Right lobe of liver (tissue), 6 donors: ENCODE measurements at regions not wholly inside any gene's neighbourhood (a gene's known extent, or its start where the extent isn't known, plus 50 kb on each side); places are given as distances from the start of the nearest gene placed in this dataset.

Experiments used
- ATAC-seq, 4 donors: fragments of 200-7000 bp; cut with Tn5 transposase; one replicate each; pipeline ENCODE4 v1.9.1; 2020; ENCODE audit warnings: mild to moderate bottlenecking in 4 of 4, moderate library complexity in 4 of 4
- DNase-seq, 3 donors: peaks; one replicate each; pipeline ENCODE4 v3.0.0-alpha.2; 2020
- H3K27ac ChIP-seq, 3 donors: fragments of 200-600 bp; one replicate each; pipeline ENCODE4 v1.8.0; 2022
- H3K27me3 ChIP-seq, 2 donors: fragments of 200-600 bp; one replicate each; pipeline ENCODE4 v1.8.0; 2022
- H3K36me3 ChIP-seq, 4 donors: fragments of 200-600 bp; sonication (generic) in 1 of 4; one replicate each; pipeline versions ENCODE4 v1.5.1 to v1.8.0; 2017 to 2022; ENCODE audit warnings: control low read depth in 1 of 4
- H3K4me1 ChIP-seq, 4 donors: fragments of 200-600 bp; sonication (generic) in 1 of 4; one replicate each; pipeline versions ENCODE4 v1.5.1 to v1.8.0; 2017 to 2022; ENCODE audit warnings: control low read depth in 1 of 4
- H3K4me3 ChIP-seq, 3 donors: fragments of 200-600 bp; one replicate each; pipeline ENCODE4 v1.8.0; 2022
- H3K9me3 ChIP-seq, 4 donors: fragments of 200-600 bp; sonication (generic) in 1 of 4; one replicate each; pipeline versions ENCODE4 v1.5.1 to v1.8.0; 2017 to 2022; ENCODE audit warnings: control low read depth in 1 of 4
- POLR2A ChIP-seq: fragments of 450-650 bp; IDR thresholded peaks from one replicate; pipeline ENCODE4 v1.6.1; 2017; ENCODE audit warnings: antibody characterized with exemption, mild to moderate bottlenecking
- WGBS: methylation state at CpG from one replicate; pipeline ENCODE4 v1.1.6; 2018; ENCODE audit warnings: low coverage, low lambda C conversion rate; ENCODE audit not compliant: insufficient coverage; ENCODE audit errors: missing lambda C conversion rate; 5-methylcytosine and 5-hydroxymethylcytosine counted together
- intact Hi-C, 2 donors: fragments of 100-400 bp; cut with DNase I; formaldehyde crosslinking; loops; one replicate each; pipeline versions ENCODE4 v1.11.2 to v1.14.1; 2022
- TF ChIP-seq, protein P1 (sequence below), 4 donors: fragments of 200-600 bp in 3 of 4; fragments of 450-650 bp in 1 of 4; IDR thresholded peaks; one replicate each; pipeline versions ENCODE4 v1.5.1 to v1.8.0; 2016 to 2022; ENCODE audit warnings: antibody characterized with exemption in 4 of 4, mild to moderate bottlenecking in 2 of 4
- donor health status: DM: no; HTN: yes; CAD: no.
- donor health status: DM: no; HTN: no; CAD: no.
- donor health status: DM: no; HTN: no; CAD: no.
- donor health status: DM: no; HTN: yes; CAD: no.
- donor health status: DM: no; HTN: yes; CAD: no.

DNA sequence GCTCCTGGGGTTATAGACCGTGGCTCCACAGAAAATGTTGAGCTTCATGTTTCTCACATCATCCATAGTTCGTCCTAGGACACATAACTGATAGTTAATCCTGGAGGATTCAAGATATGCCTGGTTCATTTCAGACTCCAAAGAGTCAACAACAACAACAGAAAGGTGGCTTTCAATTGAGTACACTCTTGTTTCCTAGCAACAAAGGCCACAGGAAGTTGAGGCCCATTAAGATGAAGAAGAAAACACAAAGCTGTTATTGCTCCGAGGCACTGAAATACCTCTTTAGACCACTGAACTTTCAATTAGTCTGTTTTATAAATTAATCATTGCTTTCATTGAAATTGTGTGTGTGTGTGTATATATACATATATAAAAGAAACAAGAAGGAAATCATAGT lies 154.5 kb downstream of the YIPF5 start:
- no peak for TF ChIP-seq POLR2A
- TF ChIP-seq, protein P1, sequence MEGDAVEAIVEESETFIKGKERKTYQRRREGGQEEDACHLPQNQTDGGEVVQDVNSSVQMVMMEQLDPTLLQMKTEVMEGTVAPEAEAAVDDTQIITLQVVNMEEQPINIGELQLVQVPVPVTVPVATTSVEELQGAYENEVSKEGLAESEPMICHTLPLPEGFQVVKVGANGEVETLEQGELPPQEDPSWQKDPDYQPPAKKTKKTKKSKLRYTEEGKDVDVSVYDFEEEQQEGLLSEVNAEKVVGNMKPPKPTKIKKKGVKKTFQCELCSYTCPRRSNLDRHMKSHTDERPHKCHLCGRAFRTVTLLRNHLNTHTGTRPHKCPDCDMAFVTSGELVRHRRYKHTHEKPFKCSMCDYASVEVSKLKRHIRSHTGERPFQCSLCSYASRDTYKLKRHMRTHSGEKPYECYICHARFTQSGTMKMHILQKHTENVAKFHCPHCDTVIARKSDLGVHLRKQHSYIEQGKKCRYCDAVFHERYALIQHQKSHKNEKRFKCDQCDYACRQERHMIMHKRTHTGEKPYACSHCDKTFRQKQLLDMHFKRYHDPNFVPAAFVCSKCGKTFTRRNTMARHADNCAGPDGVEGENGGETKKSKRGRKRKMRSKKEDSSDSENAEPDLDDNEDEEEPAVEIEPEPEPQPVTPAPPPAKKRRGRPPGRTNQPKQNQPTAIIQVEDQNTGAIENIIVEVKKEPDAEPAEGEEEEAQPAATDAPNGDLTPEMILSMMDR (IDR thresholded peaks at IDR 0.05), result no peak
- Histone ChIP-seq H3K4me1 (no peaks in the 10 kb centered on the region), H3K4me3 (no peak overlapping the region), H3K36me3 (no peaks in the 10 kb centered on the region), H3K9me3 (no peaks in the 10 kb centered on the region), H3K27ac (no peak overlapping the region), H3K27me3 (no peaks in the 10 kb centered on the region)
- intact Hi-C loops, result no loop called here
- 49% methylated on average over 3 of the region's 3 CpGs for WGBS
- DNase-seq (no peak), ATAC-seq (no peak)

DNA sequence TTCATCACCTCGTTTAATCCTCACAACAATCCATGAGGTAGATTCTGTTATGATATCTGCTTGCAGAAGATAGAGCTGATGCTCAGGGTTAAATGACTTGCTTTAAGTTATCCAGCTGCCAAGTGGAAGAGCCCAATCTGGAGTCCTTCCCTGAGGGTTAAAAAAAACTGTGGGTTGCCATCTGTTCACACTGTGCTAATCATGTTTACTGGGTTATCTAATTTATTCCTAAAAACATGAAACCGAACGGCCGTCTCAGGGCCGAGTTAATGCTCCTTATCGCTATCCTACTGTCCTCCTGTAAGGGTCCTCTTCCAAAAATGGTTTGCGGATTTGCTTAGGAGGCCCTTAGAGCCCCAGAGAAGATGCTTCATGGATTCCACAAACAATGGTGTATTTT lies 153.3 kb downstream of the YIPF5 start:
- no peak overlapping the region for H3K27ac ChIP-seq
- 63% methylated on average over 7 of the region's 7 CpGs for WGBS
- H3K27me3 ChIP-seq, result no peaks in the 10 kb centered on the region
- ATAC-seq (no peak), DNase-seq (no peak)
- intact Hi-C loops, result no loop called here
- no peak overlapping the region for H3K4me3 ChIP-seq
- H3K4me1 ChIP-seq, result no peaks in the 10 kb centered on the region
- H3K36me3 ChIP-seq, result no peaks in the 10 kb centered on the region
- TF ChIP-seq POLR2A, result no peak
- TF ChIP-seq, protein P1 (IDR thresholded peaks at IDR 0.05), result no peak
- H3K9me3 ChIP-seq, result no peaks in the 10 kb centered on the region

DNA sequence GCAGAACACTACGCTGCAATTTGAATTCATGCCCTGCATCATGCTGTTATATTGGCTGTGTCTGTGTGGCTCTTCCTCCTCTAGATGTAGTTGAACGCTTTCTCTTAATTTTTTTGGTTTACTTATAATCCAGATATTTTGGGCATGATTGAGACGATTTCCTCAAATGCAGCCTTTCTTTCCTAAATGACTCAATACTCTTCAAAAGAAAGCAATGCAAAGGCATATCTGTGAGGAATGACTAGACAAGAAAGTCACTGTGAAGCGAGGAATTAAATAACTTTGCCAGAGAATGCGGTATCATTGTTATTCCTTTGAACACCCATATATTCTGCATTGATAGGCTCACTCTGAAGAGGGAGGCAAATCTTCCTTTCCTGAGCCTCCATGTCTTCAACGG lies 152.8 kb downstream of the YIPF5 start:
- Histone ChIP-seq H3K9me3 (no peaks in the 10 kb centered on the region), H3K36me3 (no peaks in the 10 kb centered on the region), H3K4me3 (no peak overlapping the region), H3K27ac (no peak overlapping the region), H3K27me3 (no peaks in the 10 kb centered on the region), H3K4me1 (no peaks in the 10 kb centered on the region)
- ATAC-seq, result no peak
- WGBS, result 67% methylated on average over 6 of the region's 6 CpGs
- intact Hi-C loops, result no loop called here
- no peak for DNase-seq
- TF ChIP-seq, protein P1 (IDR thresholded peaks at IDR 0.05), result no peak
- TF ChIP-seq POLR2A, result no peak

DNA sequence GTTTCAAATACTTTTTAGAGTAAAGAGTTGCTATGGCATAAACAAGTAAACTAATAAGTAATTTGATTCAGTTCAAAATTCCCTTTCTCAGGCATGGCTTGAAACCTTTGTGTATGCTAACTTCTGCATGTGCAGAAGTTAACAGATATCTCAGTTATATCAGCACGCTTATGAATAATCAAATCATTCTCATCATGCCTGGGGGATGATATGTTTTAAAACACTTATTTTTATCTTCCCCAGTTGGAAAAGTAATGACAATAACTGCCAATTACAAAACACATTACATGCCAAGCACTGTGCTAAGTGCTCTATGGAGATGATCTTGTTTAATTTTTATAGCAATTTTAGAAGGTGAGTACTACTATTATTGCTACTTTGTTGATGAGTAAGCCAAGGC lies 146.4 kb downstream of the YIPF5 start:
- ATAC-seq, result no peak
- Histone ChIP-seq H3K27me3 (no peaks in the 10 kb centered on the region), H3K4me1 (no peaks in the 10 kb centered on the region), H3K4me3 (no peak overlapping the region), H3K9me3 (no peaks in the 10 kb centered on the region), H3K36me3 (no peaks in the 10 kb centered on the region), H3K27ac (no peak overlapping the region)
- WGBS, result 83% methylated on average over 1 of the region's 1 CpG
- no peak for DNase-seq
- TF ChIP-seq POLR2A, result no peak
- TF ChIP-seq, protein P1 (IDR thresholded peaks at IDR 0.05), result no peak
- intact Hi-C loops, result no loop called here

DNA sequence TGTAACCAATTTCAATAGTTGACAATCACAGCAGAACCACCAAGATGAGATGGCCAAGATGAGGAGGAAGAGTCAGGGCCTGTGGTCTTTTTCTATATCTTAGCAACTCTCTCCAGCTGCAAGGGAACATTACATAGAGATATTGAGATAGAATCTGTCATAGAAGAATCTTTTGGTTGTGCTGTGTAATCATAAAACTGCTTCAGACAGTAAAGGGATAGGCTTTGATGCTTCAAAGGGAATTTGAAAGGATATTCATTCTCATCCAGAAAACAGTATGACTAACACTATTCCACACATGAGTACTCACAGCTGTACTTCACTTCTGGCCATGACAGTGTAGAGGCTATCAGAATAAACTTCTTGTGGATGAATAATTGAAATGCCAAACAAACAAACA lies 145.9 kb downstream of the YIPF5 start:
- intact Hi-C loops, result no loop called here

More for the DNA sequence above, 145.9 kb downstream of the YIPF5 start:
- no peak for DNase-seq
- TF ChIP-seq POLR2A, result no peak
- TF ChIP-seq, protein P1 (IDR thresholded peaks at IDR 0.05), result no peak
- Histone ChIP-seq H3K4me3 (no peak overlapping the region), H3K36me3 (no peaks in the 10 kb centered on the region), H3K9me3 (no peaks in the 10 kb centered on the region), H3K27me3 (no peaks in the 10 kb centered on the region), H3K4me1 (no peaks in the 10 kb centered on the region), H3K27ac (no peak overlapping the region)
- ATAC-seq, result no peak
